Panc1 (cell line): ENCODE measurements at regions not wholly inside any gene's neighbourhood (a gene's known extent, or its start where the extent isn't known, plus 50 kb on each side); places are given as distances from the start of the nearest gene placed in this dataset.

ENCODE experiments used
- ATAC-seq: fragments of 200-7000 bp; cut with Tn5 transposase; 2 replicates; pipeline ENCODE4 v1.9.1; 2020; ENCODE audit warnings: mild to moderate bottlenecking, moderate library complexity
- BruUV-seq: library from RNA; stranded (reverse); fragments of 400-500 nt; replicated peaks from 2 replicates; lab custom pipeline; 2021; lab: Mats Ljungman, UMichigan
- CTCF ChIA-PET: fragments of 300-600 bp; sonication (Branson Sonifier 250); formaldehyde crosslinking; loops from one replicate; lab custom pipeline; 2022; ENCODE audit warnings: antibody characterized with exemption; lab: Charles Lee
- POLR2A ChIA-PET: fragments of 300-600 bp; sonication (Branson Sonifier 250); formaldehyde crosslinking; loops from one replicate; lab custom pipeline; 2022; ENCODE audit warnings: antibody characterized with exemption; lab: Charles Lee
- DNase-seq: peaks from one replicate; pipeline ENCODE4 v3.0.0-alpha.2; 2010; ENCODE audit warnings: low read depth, low spot score
- H3K27ac ChIP-seq: 2 replicates; pipeline ENCODE4 v1.5.1; 2011; ENCODE audit warnings: mild to moderate bottlenecking, low read length, inconsistent platforms
- H3K27me3 ChIP-seq: fragments of 200-500 bp; sonication (Bioruptor generic); 2 replicates; pipeline ENCODE4 v1.6.0; 2014; ENCODE audit warnings: low read length, inconsistent platforms; ENCODE audit not compliant: control insufficient read depth, insufficient read depth
- H3K36me3 ChIP-seq: fragments of 200-500 bp; sonication (Bioruptor generic); 2 replicates; pipeline ENCODE4 v1.5.1; 2014; ENCODE audit warnings: inconsistent platforms, mild to moderate bottlenecking, low read length, moderate library complexity; ENCODE audit not compliant: control insufficient read depth, insufficient read depth
- H3K4me1 ChIP-seq: 2 replicates; pipeline ENCODE4 v1.5.1; 2011; ENCODE audit warnings: inconsistent platforms, mild to moderate bottlenecking, low read length, moderate library complexity; ENCODE audit not compliant: control insufficient read depth, insufficient read depth
- H3K4me3 ChIP-seq, 2 experiments: 2 replicates each; pipeline ENCODE4 v1.5.1; 2011 to 2012; ENCODE audit warnings: low read depth in 2 of 2, low read length in 2 of 2, mild to moderate bottlenecking in 2 of 2, inconsistent platforms in 1 of 2, moderate library complexity in 1 of 2
- H3K9me3 ChIP-seq: fragments of 200-500 bp; sonication (Bioruptor generic); 2 replicates; pipeline ENCODE4 v1.5.1; 2014; ENCODE audit warnings: low read depth, mild to moderate bottlenecking, inconsistent platforms, low read length, moderate library complexity; ENCODE audit not compliant: control insufficient read depth, insufficient read depth
- CTCF ChIP-seq: fragments of 450-650 bp; IDR thresholded peaks from 2 replicates; pipeline ENCODE4 v1.5.1; 2017; ENCODE audit warnings: mild to moderate bottlenecking
- POLR2AphosphoS5 ChIP-seq: IDR thresholded peaks from 2 replicates; pipeline ENCODE4 v1.6.1; 2012; ENCODE audit warnings: mild to moderate bottlenecking, low read depth, low read length, moderate library complexity
- REST ChIP-seq, 2 experiments: IDR thresholded peaks; 2 replicates each; pipeline ENCODE4 v1.6.1; 2011 to 2012; ENCODE audit warnings: low read depth in 2 of 2, control low read depth in 1 of 2, low read length in 1 of 2, mild to moderate bottlenecking in 1 of 2, moderate library complexity in 1 of 2; ENCODE audit not compliant: insufficient read depth in 1 of 2
- SIN3A ChIP-seq: IDR thresholded peaks from 2 replicates; pipeline ENCODE4 v1.6.1; 2012; ENCODE audit warnings: low read depth, mild to moderate bottlenecking, low read length, moderate library complexity, borderline replicate concordance; ENCODE audit not compliant: insufficient read depth
- TCF7L2 ChIP-seq: IDR thresholded peaks from 2 replicates; pipeline ENCODE4 v1.6.1; 2011; ENCODE audit warnings: mild to moderate bottlenecking, low read depth, low read length, inconsistent platforms
- in situ Hi-C: cut with HindIII; loops from 2 replicates; pipeline ENCODE4 v1.10.0; 2016; ENCODE audit warnings: low sequenced_read_pairs, low pct_unique_long_range_greater_than_20kb
- intact Hi-C: fragments of 100-400 bp; cut with micrococcal nuclease; formaldehyde crosslinking; loops from one replicate; pipeline ENCODE4 v1.10.0; 2022; ENCODE audit not compliant: unreplicated experiment

GRCh38 chr6:138600726-138601125 is 101.4 kb upstream of the NHSL1 start:
- intact Hi-C loops (no loop called here), in situ Hi-C loops (no loop called here)
- ATAC-seq (no peak), DNase-seq (no peak)
- H3K36me3 ChIP-seq = no peaks in the 10 kb centered on the region
- H3K4me3 ChIP-seq = no peak overlapping the region
- H3K4me1 ChIP-seq = no peaks in the 10 kb centered on the region
- H3K9me3 ChIP-seq = no peaks in the 10 kb centered on the region
- CTCF ChIA-PET = no interaction called here
- H3K27ac ChIP-seq = no peak overlapping the region
- TF ChIP-seq TCF7L2 = no peak
- TF ChIP-seq SIN3A = no peak
- no peak for TF ChIP-seq REST (IDR thresholded peaks at IDR 0.05; ENCODE audit: insufficient read depth in 1 of 2, low read depth in 2 of 2, low read length in 1 of 2)
- TF ChIP-seq POLR2AphosphoS5 = no peak
- no peak for TF ChIP-seq CTCF
- POLR2A ChIA-PET = no interaction called here
- no TSS peak for BruUV-seq
- no peaks in the 10 kb centered on the region for H3K27me3 ChIP-seq

GRCh38 chr6:138601128-138601527 is 101.8 kb upstream of the NHSL1 start:
- in situ Hi-C loops = no loop called here
- BruUV-seq = no TSS peak
- no peaks in the 10 kb centered on the region for H3K27me3 ChIP-seq
- ChIA-PET CTCF (no interaction called here), POLR2A (no interaction called here)
- H3K27ac ChIP-seq = no peak overlapping the region
- H3K4me1 ChIP-seq = no peaks in the 10 kb centered on the region
- intact Hi-C loops = no loop called here
- no peak overlapping the region for H3K4me3 ChIP-seq
- H3K9me3 ChIP-seq = no peaks in the 10 kb centered on the region
- TF ChIP-seq CTCF = no peak
- TF ChIP-seq SIN3A = no peak
- TF ChIP-seq TCF7L2 = no peak
- TF ChIP-seq REST (IDR thresholded peaks at IDR 0.05; ENCODE audit: insufficient read depth in 1 of 2, low read depth in 2 of 2, low read length in 1 of 2) = no peak
- TF ChIP-seq POLR2AphosphoS5 = no peak
- no peaks in the 10 kb centered on the region for H3K36me3 ChIP-seq
- no peak for DNase-seq
- ATAC-seq = no peak
